Activated CD4-positive, alpha-beta T cell treated with anti-CD3 and anti-CD28 coated beads, Interleukin-2, Interleukin-6, amounts not matched to agents 100 ng/mL and 50 ng/mL, durations not matched to agents 16 hours and 8 hours (primary cell): ENCODE measurements at regions not wholly inside any gene's neighbourhood (a gene's known extent, or its start where the extent isn't known, plus 50 kb on each side); places are given as distances from the start of the nearest gene placed in this dataset.
"Not testable (repeated sequence)": the region's sequence is repeated elsewhere in the genome, so short reads cannot be mapped to it uniquely, and the experiment has no call there.

Experiments
- DNase-seq: peaks from one replicate; pipeline ENCODE4 v3.0.0-alpha.2; 2020

- no peak for DNase-seq
These were observed 310.2 kb upstream of the ID2 start for GRCh38 chr2:8371653-8372052.

DNA sequence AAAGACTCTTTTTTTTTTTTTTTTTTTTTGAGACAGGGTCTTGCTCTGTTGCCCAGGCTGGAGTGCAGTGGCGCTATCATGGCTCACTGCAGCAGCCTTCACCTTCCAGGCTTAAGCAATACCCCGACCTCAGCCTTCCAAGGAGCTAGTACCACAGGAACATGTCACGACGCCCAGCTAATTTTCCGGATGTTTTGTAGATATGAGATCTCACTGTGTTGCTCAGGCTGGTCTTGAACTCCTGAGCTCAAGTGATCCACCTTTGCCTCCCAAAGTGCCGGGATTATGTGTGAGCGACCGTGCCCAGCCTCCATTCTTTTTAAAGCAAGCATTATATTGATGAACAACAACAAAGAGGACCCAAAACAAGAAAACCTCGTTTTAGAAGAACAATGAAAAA lies 307.1 kb upstream of the ID2 start:
- no peak for DNase-seq

GRCh38 chr2:8376603-8377410 lies 305.0 kb upstream of the ID2 start:
- DNase-seq: peak; percentile 22

DNA sequence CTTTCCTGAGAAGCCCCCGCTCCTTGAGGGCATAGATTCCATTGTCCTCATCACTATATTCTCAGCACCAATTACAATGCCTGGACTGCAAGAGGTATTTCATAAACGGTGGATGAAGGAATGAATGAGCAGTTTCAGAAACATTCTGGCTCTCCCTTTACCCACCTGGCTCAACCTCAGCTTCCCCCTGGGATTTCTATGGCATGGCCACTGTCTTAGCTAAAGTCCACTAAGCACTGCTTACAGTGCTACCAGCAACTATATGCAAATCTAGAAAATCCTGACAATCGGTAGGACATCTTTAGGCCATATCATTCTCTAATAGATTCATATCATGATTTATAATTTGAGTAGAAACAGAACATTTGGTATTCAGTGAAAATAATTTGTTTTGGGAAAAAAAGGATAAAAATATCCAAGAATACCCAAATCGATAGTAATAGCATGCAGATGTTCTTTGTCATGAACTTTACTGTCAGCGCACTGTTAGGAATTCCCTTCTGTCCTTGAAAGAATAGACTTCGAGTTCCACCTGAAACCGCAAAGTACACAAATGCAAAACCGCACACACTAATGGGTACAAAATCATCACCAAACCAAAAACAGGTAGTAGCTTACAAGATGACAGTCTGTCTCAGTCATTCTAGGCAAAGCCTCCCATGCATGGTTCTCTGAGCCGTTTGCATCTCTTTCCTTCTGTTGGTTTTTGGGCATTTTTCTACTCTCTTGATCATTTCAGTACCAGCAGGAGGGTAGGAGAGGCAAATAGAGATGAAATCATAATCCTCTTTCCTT lies 303.6 kb upstream of the ID2 start:
- peak; percentile 43 for DNase-seq

GRCh38 chr2:8379128-8379527 lies 302.7 kb upstream of the ID2 start:
- no peak for DNase-seq

DNA sequence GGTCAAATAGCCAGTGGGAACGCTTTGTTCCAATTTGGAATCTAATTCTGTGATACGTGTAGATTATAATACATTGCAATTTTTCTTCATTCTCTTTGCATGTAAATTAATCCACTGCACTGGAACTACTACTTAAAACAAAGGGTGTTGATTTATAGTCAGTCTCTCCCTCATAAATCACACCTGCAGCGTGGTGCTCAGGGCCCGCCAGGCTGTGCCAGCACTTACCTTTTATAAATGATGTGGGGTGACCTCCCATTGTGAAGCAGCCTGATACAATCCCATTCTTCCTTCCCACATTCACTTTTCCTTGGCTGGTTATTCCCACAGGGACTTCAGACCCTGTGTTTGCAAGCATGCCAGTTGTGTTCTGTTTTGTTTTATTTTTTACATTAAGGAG lies 302.3 kb upstream of the ID2 start:
- DNase-seq: no peak

DNA sequence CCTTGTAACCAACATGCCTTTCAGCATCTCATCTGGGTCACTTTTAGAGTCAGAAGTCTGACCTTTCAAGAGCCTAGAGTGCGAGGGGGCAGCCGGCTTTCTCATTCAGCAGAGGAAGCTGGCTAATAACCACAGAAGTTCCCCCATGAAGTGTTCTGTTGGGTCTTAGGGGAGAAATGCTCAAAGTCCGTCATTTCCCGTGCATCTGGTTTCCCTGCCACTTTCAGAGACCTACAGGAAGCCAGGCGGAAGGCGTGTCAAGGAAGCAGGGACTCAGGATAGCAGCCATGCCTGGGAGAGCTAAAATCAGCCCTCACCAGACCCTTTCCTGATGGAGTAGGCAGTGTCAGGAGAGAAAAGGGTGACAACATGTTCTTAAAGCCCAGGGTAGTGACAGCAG lies 301.8 kb upstream of the ID2 start:
- DNase-seq: no peak

GRCh38 chr2:8380566-8380965 lies 301.3 kb upstream of the ID2 start:
- DNase-seq: no peak

DNA sequence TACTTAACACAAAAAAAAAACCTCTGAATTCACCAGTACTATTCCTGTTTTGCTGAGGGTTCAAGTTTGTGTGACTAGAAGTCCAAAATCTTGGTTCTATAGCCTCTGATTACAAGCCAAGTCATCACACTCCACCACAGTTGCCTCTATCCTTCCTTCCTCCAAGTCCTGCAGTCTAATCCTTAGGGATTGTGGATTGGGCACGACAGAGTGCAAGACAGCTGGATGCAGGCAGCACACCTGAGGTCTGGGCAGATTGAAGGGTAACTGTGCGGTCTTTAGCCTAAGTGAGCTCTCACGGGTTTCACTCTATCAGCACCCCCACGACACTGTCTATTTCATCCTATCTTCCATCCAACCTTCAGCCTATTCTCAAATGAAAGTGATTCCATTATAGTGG lies 299.4 kb upstream of the ID2 start:
- DNase-seq: no peak

DNA sequence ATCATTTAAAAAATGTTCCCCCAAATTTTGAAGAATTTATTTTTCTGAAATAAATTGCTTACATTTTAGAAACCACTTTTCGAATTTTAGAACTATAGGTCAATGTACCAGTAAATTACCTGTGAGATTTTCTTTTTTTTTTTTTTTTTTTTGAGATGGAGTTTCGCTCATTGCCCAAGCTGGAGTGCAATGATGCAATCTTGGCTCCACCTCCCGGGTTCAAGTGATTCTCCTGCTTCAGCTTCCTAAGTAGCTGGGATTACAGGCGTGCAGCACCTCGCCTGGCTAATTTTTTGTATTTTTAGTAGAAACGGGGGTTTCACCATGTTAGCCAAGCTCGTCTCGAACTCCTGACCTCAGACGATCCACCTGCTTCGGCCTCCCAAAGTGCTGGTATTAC lies 295.1 kb upstream of the ID2 start:
- not testable (repeated sequence) for DNase-seq

DNA sequence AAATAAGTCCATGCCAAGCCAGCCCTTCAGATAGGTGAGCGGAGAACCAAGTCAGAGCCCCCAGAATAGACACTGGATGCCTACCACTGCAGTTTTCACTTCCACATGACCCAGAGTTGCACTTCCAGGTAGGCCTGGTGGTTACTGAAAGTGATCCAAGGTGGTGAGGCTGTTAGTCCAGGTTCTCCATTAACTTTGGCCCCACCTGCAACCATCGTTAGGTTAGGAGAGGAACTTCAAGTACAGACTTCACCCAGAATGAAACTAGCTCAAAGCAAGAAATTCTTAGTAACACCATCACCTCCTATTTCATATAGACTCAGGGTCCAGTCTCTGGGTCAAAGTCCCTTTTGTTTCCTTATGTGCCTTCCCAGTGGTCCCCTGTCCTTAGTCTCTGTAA lies 293.1 kb upstream of the ID2 start:
- DNase-seq: no peak

DNA sequence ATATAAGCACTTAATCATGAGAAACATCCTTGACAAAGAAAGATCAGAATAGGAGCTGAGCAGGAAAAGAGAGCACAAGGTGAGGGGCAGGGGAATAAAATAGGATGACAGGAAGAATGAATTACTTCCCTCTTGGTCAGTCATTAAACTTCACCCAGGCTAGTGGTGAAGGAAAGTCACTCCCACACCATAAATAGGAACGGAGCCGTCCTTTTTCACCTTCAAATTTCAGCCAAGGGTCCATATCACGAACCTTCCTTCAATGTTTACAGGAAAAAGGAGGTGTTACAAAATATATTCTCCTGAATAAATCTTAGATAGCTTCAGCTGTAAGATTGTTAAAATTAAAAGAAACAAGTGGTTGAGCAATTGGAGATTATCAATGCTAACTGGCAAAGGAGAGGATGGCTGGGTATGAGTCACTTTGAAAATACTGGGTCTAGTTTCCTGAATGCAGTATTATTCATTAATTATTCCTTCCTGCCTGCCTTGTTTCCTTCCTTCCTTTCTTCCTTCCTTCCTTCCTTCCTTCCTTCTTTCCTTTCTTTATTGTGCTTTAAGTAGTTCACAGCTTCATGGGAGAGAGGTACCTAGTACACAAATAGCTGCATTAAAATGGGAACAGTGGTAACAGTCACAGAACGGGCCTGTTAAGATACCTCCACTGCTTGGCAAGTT lies 292.3 kb upstream of the ID2 start:
- no peak for DNase-seq

DNA sequence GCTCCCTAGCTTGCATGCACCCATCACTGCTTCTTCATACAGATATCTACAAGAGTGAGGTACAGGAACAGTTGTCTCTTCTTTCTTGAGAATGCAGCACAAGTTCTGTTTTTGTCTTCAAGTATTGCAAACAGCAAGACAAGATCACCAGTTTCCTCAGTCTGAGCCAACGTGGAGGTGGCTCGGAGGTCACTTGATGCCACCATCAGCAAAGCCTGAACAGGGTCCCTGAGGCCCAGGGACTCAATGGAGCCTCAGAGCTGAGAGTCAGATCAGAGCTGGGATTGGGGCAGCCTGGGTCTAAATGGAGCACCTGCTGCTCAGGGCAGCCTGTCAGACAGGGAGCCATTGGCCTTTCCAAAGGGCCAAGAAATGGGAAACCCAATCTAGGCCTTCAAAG lies 290.7 kb upstream of the ID2 start:
- no peak for DNase-seq

DNA sequence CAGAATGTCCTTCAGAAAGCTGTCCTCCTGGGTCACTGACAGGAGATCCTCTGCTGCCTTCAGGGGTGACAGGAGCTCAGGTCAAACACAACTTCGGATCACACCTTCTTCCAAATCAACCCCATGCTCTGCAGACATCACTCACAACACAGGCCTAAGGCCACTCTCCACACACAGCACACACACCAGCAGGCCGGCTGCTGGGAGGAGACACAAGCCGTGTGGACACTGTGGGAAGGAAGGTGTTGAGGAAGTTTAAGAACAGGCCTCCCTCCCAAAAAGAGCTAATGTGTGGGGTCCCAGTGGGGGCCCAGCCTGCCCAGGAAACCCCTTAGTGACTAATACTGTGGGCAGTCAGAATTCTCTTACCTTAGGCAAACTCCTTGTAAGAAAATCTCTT lies 290.3 kb upstream of the ID2 start:
- no peak for DNase-seq

DNA sequence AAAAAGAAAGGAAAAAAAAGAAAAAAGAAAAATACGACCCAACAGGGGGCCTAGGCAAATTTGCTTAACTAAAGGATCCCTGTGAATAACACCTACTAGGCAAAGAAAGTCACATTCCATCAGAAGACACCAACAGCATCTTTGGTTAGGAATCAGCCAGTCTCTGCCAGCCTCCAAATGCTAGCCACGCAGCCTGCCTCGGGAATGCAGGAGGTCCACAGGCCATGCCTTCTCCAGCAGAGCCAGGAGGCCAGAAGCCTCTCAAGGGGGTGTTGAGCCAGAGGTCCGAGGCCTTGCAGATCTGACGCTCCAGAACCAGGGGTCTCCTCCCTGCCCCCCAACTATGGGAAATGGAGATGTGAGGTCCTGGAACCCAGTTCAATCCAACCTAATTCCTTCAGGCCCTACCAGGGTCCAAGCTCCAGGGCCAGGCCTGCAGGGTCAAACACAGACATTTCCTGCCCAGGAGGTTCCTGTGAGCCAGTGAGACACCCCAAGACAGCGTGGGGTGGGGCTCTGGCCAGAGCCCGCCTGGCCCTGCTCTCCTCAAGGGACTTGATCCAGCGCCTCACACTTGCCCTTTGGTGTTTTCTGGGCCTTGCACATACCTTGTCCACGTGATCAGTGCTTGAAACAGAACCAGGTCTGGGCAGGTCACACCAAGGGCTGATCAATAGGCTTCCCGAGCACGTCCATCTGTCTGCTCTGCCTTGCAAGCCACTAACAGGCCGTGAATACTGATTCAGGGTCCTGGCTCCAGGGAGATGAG lies 289.6 kb upstream of the ID2 start:
- no peak for DNase-seq

- DNase-seq: no peak
These were observed 288.4 kb upstream of the ID2 start for GRCh38 chr2:8393506-8393905.

- no peak for DNase-seq
These were observed 287.7 kb upstream of the ID2 start for GRCh38 chr2:8394131-8394530.

DNA sequence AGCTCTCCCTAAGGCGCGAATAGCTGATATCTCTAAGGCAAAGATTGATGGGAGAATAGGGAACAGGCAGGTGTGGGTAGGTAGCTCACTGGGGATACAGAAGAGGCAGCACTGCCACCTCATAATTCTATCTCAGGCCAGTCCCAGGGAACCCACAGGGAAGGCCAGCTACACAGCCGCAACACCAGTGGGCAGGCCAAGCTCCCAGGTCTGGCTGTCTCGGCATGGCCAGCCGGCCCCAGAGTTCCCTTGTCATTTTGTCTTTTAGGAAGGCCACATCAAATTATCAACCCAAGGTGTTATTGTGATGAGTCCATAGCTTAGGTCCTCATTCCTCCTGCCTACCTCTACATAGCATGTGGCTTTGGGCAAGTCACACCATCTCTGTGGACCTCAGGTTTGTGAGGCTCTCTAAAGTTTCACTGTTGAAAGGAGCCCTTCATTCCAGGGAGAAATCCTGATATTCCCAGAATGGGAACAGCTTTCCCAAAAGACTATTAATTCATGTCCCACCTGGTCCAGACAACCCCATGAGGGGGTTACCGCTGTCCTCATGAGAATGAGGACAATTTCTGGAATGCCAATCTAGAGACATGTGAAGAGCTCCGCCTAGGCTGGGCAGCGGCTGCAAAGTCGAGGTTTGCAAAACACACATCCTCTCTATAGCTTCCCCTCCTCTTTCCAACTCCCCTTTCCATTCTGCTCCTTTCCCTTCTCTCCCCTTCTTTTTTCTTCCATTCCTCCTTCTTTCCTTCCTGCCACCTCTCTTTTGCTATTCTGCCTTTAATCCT lies 287.1 kb upstream of the ID2 start:
- no peak for DNase-seq

DNA sequence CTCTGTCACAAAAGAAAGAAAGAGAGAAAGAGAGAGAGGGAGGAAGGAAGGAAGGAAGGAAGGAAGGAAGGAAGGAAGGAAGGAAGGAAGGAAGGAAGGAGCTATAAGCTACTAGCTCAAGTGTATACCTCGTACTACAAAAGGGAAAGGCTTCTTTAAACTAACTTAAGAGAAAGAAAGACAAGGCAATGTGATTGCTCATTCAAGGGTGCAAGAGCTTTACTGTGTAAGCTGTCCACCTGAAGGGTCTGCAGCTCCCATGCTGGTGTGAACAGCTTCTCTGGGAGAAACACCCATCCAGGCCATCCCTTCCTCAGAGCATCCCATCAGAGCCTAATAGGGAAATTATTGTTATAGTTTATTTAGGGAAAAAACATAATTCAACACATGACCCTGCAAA lies 286.1 kb upstream of the ID2 start:
- DNase-seq: no peak

GRCh38 chr2:8398040-8398668 lies 283.7 kb upstream of the ID2 start:
- no peak for DNase-seq

DNA sequence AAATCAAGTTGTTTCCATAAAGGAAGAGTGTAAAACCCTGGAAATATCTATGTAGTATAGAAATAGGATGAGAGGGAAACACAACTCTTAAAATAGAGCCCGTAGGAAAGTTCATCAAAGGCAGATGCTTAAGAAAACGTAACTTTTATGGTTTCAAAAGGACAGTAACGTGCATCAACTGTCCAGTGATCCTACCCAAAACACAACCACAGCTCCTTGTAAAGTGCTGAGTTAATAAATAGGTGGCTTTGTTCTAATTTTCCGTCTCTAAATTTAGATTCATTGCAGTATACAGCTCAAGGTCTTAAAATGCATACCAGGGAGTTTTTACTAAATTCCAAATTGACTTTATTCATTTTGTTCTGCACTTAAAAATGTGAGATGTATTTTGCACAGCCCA lies 282.1 kb upstream of the ID2 start:
- no peak for DNase-seq

GRCh38 chr2:8400196-8400595 lies 281.7 kb upstream of the ID2 start:
- no peak for DNase-seq
